ENCODE measurements at regions not wholly inside any gene's neighbourhood (a gene's known extent, or its start where the extent isn't known, plus 50 kb on each side); places are given as distances from the start of the nearest gene placed in this dataset.

DNA sequence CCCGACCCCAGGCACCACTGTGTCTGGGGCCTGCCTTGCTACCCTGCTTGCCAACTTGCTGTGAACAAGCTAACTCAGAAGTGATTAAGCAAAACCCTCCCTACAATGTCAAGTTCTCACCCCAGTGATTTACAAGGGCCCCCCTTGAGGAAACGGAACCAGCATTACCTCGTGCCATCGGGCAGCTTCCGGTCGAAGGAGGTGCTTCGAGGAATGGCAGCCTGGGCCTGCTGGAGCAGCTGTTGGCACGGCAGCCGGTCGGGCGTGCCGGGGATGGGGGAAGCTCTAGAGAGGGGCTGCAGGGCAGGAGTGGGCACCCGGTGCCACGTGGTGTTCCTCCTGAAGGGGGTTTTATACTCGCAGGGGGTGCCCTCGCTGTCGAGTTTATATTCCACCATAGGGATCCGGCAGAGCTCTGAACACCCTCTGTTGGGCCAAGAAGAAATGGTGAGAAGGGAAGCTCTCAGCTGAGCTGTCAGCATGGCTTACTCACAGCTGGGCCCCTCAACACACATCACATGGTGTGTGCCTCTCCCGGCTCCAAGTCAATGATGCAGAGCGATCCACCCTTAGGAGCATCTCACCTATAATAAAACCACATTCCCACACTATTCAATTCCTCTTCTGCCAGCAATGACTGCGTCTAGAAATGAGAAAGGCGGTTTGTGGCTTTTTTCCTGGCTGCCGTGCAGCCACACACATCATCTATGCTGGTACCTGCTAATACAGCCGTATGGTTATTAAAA, 184.4 kb downstream of the SIPA1L2 start:
- no peak for DNase-seq (ENCODE audit: low spot score)

DNA sequence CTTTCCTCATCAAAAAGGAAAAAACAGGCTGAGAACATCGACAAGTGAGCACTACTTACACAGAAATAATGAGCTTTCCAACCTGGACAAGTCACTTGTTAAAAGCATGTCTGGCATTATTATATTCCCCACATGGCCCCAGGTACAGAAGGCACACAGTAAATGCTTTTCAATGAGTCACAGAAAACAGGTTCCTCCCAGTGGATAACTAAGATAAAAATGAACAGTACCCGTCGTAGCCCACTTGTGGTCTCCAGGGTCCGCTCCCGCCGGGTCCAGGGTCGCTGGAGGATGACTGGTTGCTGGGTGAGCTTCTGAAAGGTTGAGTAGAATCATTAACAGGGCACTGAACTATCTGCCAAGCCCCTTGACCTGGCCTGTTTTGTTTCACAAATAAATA, 186.6 kb downstream of the SIPA1L2 start:
- DNase-seq (ENCODE audit: low spot score), result no peak

DNA sequence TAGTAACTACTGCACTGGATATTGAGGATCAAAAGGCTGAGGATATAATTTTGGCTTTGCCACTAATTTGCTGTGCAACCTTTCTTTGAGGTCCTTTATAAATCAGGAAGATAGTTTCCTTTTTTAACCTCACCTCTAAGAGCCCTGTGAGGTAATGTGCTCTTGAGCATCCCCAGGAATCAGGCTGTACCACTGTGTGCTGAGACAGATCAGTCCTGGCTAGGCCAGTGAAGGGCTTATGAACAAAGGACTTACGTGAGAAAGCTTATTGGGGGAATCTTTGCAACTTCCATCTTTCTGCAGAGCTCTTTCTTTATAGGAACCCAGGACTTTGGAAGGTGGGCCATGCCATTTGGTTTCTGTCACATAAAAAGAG, 188.9 kb downstream of the SIPA1L2 start:
- DNase-seq (ENCODE audit: low spot score), result no peak

DNA sequence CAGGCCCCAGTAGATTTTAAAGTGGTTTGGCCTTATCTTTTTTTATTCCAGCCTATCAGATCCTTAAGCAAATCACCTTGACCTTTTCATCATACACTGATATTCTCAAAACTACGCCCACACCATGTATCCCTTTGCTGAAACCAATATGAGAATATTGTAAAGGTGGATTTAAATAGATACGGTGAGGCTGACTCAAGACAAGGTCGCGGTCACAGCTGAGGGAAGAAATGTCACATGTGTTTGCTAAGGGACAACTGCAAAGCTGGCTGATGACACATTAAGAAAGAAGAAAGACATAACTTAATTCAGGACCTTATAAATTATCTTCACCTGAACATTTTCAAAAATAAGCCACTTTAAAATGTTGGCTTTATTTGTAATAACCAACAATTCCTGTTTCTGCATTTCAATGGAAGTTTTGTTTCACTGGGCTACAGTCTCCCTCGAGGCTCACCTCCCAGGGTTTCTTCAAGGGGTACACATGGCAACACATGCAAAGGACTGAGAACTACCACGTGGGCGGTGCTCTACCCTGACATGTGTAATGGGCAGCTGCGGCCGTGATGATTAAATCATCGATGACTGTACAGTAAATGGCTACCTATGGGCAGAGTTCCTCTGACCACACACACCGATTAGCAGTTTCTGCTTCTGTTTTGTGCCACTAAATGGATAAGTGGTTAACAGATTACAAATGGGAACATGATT, 189.5 kb downstream of the SIPA1L2 start:
- no peak for DNase-seq (ENCODE audit: low spot score)

DNA sequence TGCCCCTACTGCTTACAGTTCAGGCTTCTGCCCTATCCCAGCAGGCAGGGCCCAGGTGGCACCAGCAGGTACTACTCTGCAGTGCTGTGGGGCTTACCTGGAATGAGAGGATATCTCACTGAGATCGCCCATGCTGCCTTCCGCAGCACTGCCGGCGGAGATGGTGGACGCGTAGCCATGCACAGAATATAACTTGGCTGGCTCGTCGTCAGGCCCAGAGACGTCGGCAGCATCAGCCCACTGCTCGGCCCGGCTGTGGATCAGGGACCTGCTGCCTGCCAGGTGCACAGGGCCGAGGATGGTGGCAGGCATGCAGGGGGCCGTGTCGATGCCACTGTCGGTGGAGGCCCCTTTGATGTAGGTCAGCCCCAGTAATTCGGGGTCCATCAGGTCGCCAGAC, 190.9 kb downstream of the SIPA1L2 start:
- no peak for DNase-seq (ENCODE audit: low spot score)

DNA sequence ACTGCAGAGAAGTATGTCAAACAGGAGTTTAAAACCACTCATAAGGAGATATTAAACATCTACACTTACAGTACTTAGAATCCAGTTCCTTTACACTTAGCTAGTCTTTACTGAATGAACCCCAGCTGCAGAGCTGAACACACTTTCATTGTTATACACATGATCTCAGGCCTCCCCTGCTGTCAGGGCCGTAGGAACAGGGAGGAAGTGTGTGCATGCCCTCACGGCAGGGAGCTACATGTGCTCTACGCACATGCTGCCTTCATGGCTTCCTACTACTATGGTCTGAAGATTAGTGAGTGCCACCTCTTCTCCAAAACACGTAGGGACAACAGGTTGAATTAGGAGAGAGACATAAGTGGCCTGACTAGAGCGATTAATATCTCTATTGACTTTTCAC, 191.5 kb downstream of the SIPA1L2 start:
- no peak for DNase-seq (ENCODE audit: low spot score)

DNA sequence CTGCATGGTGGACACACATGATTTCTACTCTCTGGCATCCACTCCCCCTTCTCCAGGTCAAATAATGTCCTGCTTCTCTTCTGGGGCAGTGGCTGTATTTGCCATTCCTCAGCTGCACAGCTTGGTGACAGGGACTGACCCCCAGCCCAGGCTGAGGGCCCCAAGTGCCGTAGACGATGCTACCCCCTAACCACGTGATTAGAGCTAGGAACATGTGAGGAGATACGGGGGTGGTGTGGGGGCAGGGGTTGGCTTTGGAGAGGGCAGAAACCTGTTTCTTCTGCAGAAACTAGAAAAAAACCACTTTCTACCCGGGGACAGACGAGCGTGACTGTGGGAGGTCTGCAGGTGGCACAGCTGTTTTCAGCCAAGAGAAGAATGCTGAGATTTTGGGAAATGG, 192.4 kb downstream of the SIPA1L2 start:
- no peak for DNase-seq (ENCODE audit: low spot score)

DNA sequence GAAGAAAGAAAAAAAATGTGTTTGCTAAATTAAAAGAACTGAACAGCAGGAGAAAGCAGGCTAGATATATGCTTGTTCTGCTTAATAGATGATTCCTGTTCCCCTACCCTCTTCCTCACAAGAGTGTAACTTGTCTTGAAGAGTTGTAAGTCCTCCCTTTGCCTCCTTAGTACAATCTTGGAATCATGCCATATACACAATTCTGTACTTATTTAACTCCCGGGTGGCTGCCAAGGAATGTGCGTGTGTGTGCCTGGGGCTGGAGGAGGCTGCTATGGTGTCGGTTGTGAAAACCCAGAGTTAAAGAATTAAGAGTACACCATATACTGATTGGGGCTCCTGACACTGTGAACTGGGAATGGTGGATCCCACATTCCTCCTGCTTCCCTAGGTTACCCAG, 194.2 kb downstream of the SIPA1L2 start:
- DNase-seq (ENCODE audit: low spot score), result no peak

DNA sequence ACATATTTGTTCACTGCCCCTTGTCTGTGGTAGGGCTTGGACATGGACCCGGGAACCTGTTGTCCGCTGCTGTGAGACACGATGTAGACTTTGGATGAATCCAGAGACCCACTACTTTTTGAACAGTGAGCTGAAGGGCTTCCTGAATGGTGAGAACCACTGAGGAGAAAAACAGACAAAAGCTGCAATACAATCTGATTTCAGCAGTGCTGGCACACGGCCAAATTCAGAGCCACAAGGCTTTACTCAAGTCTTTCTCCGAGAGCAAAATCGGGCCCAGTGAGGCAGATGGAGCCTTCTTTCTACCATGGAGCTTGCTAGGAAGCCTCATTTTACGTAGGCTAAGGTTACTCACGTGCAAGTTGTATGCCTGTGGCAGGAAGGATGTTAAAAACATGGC, 197.6 kb downstream of the SIPA1L2 start:
- no peak for DNase-seq (ENCODE audit: low spot score)

DNA sequence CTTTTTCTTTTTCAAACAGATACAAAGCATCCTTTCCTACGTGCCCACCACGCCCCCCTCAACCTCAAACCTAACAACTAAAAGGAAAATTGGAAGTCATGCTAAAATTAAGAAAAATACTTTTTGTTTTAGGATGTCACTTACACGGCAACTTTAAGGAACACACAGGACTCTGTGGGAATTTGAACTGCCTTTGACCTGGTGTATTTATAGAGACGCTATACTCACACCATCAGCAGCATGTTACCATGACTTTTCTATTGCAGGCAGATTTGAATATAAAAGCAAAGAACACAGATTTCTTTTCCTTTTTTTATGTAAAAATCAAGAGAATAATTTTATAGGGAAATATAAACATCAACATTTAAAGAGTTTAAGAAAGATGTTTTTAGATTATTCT, 198.2 kb downstream of the SIPA1L2 start:
- DNase-seq (ENCODE audit: low spot score), result no peak

DNA sequence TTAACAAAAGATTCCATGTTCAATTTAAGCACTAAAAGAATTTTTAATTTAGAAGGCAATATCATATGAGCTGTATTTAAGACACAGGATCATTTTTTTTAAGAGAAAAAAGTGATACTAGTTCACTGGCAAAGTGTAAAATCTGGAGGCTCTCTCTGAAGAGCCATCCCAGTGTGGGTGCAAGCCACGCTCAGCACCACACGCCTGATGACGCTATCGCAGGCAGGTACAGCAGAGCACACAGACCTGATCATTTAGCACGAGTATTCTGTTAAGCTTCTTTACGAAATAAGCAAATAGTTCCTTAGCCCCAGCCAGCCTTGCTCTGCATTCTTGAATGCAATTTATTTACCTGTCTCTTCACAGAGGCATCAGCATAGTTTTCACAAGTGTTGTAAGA, 198.6 kb downstream of the SIPA1L2 start:
- DNase-seq (ENCODE audit: low spot score), result no peak

DNA sequence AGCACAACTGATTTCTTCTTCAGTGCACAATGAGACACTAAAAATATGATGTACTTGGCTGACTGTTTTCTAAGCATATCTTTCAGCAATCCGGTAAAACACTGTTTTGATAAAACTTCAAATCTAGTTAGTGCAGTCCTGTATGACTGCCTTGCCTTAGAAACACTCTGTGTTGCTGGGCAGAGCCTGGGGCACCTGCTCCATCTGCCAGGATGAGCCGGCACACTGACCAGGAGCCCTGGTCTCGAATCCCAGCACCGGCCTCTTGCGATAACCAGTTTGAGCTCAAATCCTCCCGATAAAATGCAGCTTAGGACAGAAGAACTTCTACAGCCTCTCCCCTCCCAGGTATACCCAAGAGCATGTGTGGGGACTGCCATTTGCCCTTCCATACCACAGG, 199.5 kb downstream of the SIPA1L2 start:
- DNase-seq (ENCODE audit: low spot score), result no peak

DNA sequence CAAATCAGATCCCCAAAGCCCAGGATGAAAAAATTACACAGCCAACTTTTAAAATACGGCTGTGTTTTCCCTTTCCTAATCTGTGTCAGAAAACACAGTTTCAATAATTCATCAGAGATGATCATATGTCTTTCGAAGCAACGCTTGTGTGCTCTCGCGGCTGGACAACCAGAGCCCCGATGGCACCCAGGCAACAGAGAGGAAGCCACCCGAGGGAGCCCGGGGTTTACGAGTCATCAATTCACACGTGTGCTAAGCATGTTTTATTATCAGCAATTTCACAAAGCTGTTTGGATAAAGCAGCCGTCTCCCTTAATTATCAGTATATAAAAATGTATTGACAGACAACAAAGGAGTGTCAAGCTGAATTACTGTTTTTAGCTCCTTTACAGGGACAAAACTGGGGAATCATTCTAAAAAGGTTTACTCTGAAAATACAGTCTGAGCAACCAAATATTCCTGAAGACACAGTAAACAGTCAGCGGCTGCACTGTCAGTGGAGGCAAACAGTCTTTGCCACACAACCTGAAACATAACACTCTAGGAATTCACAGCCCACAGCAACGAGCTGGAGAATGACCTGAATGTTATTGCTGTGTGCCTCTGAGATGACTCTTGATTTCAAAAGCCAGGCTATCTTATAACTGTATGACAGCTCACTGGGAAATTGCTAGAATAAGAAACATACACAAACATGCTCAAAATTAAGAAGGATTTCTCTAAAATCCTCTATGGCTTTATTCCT, 201.0 kb downstream of the SIPA1L2 start:
- DNase-seq (ENCODE audit: low spot score), result no peak

DNA sequence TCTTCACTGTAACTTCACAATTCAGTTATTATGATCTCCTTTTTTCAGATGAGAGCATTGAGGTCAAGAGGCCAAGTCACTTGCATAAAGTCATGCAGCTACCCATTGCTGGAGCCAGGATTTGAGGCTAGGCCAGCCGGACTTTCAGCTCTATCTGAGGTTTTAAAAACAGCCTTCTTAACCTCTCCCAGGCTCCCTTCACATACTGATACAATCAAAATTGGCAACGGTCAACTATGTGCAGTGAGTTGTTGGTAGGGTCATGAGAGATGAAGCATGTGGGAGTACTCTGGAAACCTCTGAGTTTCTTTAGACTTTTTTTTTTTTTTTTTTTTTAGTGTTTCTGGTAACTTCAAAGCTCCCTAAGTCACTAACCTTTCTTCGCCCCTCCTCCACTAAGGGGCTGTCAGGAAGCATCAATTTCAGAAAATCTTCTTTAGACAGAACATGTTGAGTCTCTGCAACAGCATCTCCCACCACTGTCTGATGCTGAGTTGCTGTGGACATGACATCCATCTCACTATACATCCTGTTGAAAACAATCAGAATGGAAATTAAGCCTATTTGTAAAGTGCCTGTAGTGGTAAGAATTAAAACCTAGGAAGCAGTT, 201.8 kb downstream of the SIPA1L2 start:
- DNase-seq (ENCODE audit: low spot score), result no peak

DNA sequence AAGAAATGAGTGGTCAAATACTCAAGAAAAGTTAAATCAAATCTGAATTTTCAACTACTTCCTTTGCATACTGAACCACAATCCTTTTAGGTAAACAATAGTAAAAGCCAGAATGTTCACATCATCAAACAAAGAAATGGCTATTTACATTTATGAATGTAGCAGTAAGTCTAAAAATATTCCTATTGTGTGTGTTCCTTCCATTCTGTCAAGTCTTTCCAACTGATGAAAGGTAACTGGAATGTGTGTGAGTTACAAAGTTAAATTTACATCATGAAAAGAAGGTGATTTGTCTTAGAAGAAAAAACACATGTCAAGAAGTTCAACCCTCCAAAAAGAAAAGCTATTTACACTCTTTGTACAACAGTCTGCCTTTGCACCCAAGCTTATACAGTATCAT, 203.1 kb downstream of the SIPA1L2 start:
- DNase-seq (ENCODE audit: low spot score), result no peak

DNA sequence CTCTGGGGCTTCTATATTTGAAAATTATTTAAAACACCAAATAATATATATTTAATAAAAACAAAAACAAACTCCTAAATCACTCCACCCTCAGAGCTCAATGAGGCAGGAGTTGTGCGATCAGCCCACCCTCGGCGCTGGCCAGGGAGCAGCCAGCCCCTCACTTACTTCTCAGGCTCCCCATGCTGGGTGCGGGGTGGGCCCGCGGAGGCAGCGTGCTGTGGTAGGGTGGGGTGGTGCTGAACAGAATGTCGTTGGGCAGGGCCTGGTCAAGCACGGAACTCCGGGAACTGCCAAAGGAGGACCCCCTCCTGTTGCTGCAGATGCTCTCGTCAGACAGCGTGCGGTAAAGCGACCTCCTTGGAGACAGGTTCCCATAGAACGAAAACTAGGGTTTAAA, 204.5 kb downstream of the SIPA1L2 start:
- no peak for DNase-seq (ENCODE audit: low spot score)

DNA sequence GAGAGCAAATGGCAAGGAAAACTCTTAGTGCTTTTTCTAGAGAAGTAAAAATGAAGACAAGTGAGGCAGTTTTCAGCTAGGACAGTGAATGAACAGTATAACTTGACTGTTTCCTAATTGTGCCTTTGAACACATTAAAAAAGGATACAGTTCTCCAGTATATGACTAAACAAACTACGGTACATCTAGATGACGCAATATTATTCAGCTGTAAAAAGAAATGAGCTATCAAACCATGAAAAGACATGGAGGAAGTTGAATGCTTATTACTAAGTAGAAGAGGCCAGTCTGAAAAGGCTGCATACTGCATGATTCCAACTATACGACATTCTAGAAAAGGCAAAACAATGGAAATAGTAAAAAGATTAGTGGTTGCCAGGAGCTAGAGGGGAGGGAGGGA, 206.3 kb downstream of the SIPA1L2 start:
- no peak for DNase-seq (ENCODE audit: low spot score)

DNA sequence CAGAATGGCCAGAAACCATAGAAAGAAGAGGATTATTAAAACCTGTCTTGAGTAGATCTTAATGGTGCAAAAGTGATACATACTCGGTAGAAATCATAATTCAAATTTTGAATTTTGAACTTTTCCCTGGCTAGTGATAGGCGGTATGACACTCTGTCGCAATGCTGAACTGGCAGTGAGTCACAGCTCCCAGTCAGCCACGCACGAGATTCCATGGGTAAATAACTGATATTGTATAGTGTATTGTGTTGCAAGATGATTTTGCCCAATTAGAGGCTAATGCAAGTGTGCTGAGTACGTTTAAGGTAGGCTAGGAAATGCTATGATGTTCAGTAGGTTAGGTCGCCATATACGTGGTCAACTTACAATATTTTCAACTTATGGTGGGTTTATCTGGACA, 207.0 kb downstream of the SIPA1L2 start:
- no peak for DNase-seq (ENCODE audit: low spot score)

DNA sequence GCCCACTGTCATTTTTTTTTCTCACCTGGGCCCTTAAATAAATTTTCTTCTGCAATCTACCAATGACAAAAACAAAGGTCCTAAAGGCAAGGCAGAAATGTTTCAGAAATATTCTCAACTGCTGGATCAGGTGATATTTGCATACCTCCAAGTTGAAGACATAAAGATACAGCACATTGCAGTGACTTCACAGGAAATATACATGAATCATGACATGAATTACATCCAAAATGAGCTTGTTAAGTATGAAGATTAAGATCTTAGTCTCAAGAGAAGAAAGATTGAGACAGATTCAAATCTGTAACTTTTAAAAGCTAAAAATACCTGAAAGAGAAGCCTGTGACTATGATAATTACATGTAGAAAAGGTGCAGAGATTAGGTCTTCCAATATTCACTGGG, 207.8 kb downstream of the SIPA1L2 start:
- DNase-seq (ENCODE audit: low spot score), result no peak

DNA sequence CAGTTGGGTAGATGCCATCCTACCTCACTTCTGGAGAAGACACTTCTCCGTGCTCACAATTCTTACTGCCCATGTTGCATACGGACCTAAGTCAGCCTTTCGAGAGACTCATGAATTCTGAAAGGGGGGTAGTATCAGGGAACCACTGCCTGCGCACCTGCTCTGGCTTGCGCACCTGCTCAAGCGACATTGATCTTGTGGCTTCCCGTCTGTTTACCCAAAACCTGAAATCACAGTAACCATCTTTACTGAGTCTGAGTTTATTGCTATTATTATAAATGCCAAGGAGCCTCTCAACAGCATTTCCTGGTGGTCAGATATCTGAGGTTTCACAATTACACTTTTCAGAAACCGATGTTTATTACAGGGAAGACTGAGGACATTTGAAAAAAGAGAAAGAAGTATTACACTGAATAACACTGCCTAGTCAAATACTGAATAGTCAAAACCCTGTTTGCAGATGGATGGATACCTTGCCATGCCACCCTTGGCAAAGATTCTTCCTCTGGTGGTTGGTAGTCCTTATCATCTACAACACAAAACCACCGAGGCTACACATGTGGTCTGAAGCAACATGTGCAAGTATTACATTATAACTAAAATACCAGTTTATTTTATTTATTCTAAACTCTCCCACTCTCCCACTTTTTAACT, 208.7 kb downstream of the SIPA1L2 start:
- DNase-seq (ENCODE audit: low spot score), result no peak

DNA sequence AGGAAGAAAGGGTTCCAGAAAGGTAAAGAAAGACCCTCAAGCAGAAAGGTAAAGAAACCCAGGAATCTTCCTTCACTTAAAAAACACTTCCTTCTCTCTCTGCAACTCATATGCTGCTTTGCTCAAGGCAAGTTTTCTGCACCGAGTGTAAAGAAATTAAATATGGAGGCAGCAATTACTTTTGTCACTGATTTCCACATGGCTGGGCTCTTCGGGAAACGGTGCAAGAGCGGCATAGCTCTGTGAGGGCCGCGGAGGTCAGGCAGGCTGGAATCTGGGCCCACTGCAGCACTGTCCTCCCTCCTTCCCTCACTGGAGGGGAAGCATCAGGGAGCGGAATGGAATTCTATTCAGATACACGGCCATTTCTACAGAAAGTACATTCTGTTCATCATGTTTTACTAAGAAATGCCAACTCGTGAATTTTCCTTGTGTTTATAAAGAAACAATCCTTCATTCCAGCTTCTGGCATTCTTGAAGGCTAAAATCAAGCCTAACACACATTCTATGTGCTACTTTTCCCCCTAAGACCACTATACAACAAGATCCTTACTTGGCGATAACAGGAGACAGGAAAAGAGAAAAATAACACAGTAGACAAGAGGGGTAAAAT, 212.2 kb downstream of the SIPA1L2 start:
- DNase-seq (ENCODE audit: low spot score), result no peak

DNA sequence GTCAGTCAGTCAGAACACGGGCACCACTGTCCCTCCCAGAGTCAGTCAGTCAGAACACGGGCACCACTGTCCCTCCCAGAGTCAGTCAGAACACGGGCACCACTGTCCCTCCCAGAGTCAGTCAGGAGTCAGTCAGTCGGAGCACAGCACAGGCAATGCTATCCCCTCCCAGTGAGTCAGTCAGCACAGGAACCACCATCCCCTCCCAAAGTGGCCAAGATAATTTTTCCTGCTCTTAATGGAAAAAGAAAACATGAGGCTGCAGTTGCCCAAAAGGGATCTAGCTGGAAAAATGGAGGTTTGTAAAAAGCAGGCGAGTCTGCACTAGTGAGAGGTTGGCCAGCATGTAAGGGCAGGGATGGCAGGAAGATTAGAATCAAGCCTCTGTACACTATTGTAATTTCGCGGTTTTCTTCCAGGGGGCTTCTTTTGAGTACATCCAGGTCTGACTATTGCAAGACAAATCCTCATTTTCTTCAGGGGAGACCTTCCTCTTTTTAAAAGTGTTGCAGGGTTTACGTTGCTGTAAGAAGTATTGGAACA, 213.8 kb downstream of the SIPA1L2 start:
- DNase-seq (ENCODE audit: low spot score), result no peak

Measured in CD4-positive, alpha-beta T cell treated with Interleukin-15 for 4 hours (primary cell).